HG02981 (cell line): ENCODE measurements at regions not wholly inside any gene's neighbourhood (a gene's known extent, or its start where the extent isn't known, plus 50 kb on each side); places are given as distances from the start of the nearest gene placed in this dataset.
"Not testable (repeated sequence)": the region's sequence is repeated elsewhere in the genome, so short reads cannot be mapped to it uniquely, and the experiment has no call there.

ENCODE experiments used
- ATAC-seq: cut with Tn5 transposase; IDR thresholded peaks from one replicate; pipeline ENCODE4 v1.9.1; 2021; ENCODE audit warnings: mild to moderate bottlenecking, moderate library complexity; ENCODE audit not compliant: unreplicated experiment

- no peak for ATAC-seq
Observed at GRCh38 chr13:80180740-80181355, 160.1 kb downstream of the SPRY2 start.

- ATAC-seq = no peak
Observed at GRCh38 chr13:80177327-80177726, 163.6 kb downstream of the SPRY2 start.

- ATAC-seq = no peak
Observed at GRCh38 chr13:80173224-80173623, 167.7 kb downstream of the SPRY2 start.

GRCh38 chr13:80171096-80171495, 169.8 kb downstream of the SPRY2 start:
- ATAC-seq = no peak

- ATAC-seq = no peak
Observed at GRCh38 chr13:80168089-80168850, 172.7 kb downstream of the SPRY2 start.

GRCh38 chr13:80166352-80166751, 174.6 kb downstream of the SPRY2 start:
- no peak for ATAC-seq

- ATAC-seq = no peak
Observed at GRCh38 chr13:80164462-80164861, 176.5 kb downstream of the SPRY2 start.

- ATAC-seq = no peak
Observed at GRCh38 chr13:80161896-80162295, 179.0 kb downstream of the SPRY2 start.

- no peak for ATAC-seq
Observed at GRCh38 chr13:80161219-80161618, 179.7 kb downstream of the SPRY2 start.

- no peak for ATAC-seq
Observed at GRCh38 chr13:80160110-80160509, 180.8 kb downstream of the SPRY2 start.

GRCh38 chr13:80157261-80157932, 183.5 kb downstream of the SPRY2 start:
- ATAC-seq = no peak

GRCh38 chr13:80152142-80152541, 188.8 kb downstream of the SPRY2 start:
- not testable (repeated sequence) for ATAC-seq

GRCh38 chr13:80151016-80151415, 189.9 kb downstream of the SPRY2 start:
- ATAC-seq = no peak

- ATAC-seq = no peak
Observed at GRCh38 chr13:80149736-80150135, 191.2 kb downstream of the SPRY2 start.

GRCh38 chr13:80145171-80145690, 195.7 kb downstream of the SPRY2 start:
- ATAC-seq = no peak

- ATAC-seq = no peak
Observed at GRCh38 chr13:80144493-80144892, 196.4 kb downstream of the SPRY2 start.

GRCh38 chr13:80141123-80141849, 199.6 kb downstream of the SPRY2 start:
- ATAC-seq = no peak

GRCh38 chr13:80140685-80141084, 200.2 kb downstream of the SPRY2 start:
- ATAC-seq = no peak

- ATAC-seq = no peak
Observed at GRCh38 chr13:80139196-80139595, 201.7 kb downstream of the SPRY2 start.

GRCh38 chr13:80137994-80138393, 202.9 kb downstream of the SPRY2 start:
- no peak for ATAC-seq

- ATAC-seq = no peak
Observed at GRCh38 chr13:80134346-80134745, 206.6 kb downstream of the SPRY2 start.
